ENCODE measurements at regions not wholly inside any gene's neighbourhood (a gene's known extent, or its start where the extent isn't known, plus 50 kb on each side); places are given as distances from the start of the nearest gene placed in this dataset.

- no peak for TF ChIP-seq RAD21 (IDR thresholded peaks at IDR 0.05; ENCODE audit: low read length)
- TF ChIP-seq CTCF (IDR thresholded peaks at IDR 0.05), result no peak
- no peak for TF ChIP-seq NRF1 (IDR thresholded peaks at IDR 0.05; ENCODE audit: low read depth, low read length)
- TF ChIP-seq USF1 (IDR thresholded peaks at IDR 0.05; ENCODE audit: borderline replicate concordance, low read depth), result no peak
- no peak for TF ChIP-seq CHD2 (IDR thresholded peaks at IDR 0.05; ENCODE audit: low read length, partially characterized antibody)
- no peak for TF ChIP-seq EP300 (IDR thresholded peaks at IDR 0.05; ENCODE audit: borderline replicate concordance in 1 of 2, low read depth in 1 of 2, low read length in 1 of 2)
- TF ChIP-seq PBX3 (IDR thresholded peaks at IDR 0.05), result no peak
- TF ChIP-seq POLR2AphosphoS5 (IDR thresholded peaks at IDR 0.05; ENCODE audit: low read depth, low read length), result no peak
- TF ChIP-seq JUND (IDR thresholded peaks at IDR 0.05), result no peak
- TF ChIP-seq IRF3 (IDR thresholded peaks at IDR 0.05; ENCODE audit: low read depth, low read length), result no peak
- no peak for TF ChIP-seq NFIC (IDR thresholded peaks at IDR 0.05; ENCODE audit: borderline replicate concordance)
- TF ChIP-seq SIN3A (IDR thresholded peaks at IDR 0.05; ENCODE audit: borderline replicate concordance, low read depth, low read length), result no peak
- TF ChIP-seq ZBTB33 (IDR thresholded peaks at IDR 0.05; ENCODE audit: borderline replicate concordance, low read depth), result no peak
These were observed 91.1 kb upstream of the MGMT start for GRCh38 chr10:129375912-129376311.
